Thoracic aorta (tissue), 2 donors: ENCODE measurements at regions not wholly inside any gene's neighbourhood (a gene's known extent, or its start where the extent isn't known, plus 50 kb on each side); places are given as distances from the start of the nearest gene placed in this dataset.

Experiments
- ATAC-seq: fragments of 150-250 bp; one replicate; pipeline ENCODE4 v1.8.0; 2017; ENCODE audit warnings: low read depth; ENCODE audit not compliant: insufficient number of reproducible peaks, low FRiP score
- DNase-seq: peaks from one replicate; pipeline ENCODE4 v3.0.0-alpha.2; 2020; ENCODE audit warnings: low spot score
- H3K27ac ChIP-seq, 2 donors: fragments of 200-600 bp; sonication (generic); 1 replicate in 1 of 2; 2 replicates in 1 of 2; pipeline ENCODE4 v1.5.1; 2016; ENCODE audit warnings: mild to moderate bottlenecking in 2 of 2, moderate library complexity in 2 of 2
- H3K27me3 ChIP-seq: fragments of 200-600 bp; sonication (generic); replicated peaks from 2 replicates; pipeline ENCODE4 v1.6.0; 2016; ENCODE audit warnings: mild to moderate bottlenecking; ENCODE audit not compliant: insufficient read depth
- H3K36me3 ChIP-seq: fragments of 200-600 bp; sonication (generic); one replicate; pipeline ENCODE4 v1.5.1; 2016
- H3K4me1 ChIP-seq, 2 donors: fragments of 200-600 bp; sonication (generic); 1 replicate in 1 of 2; 2 replicates in 1 of 2; pipeline versions ENCODE4 v1.5.1 to v1.6.0; 2016; ENCODE audit warnings: low read depth in 2 of 2, mild to moderate bottlenecking in 1 of 2; ENCODE audit not compliant: control insufficient read depth in 1 of 2
- H3K4me3 ChIP-seq: fragments of 200-600 bp; sonication (generic); 2 replicates; pipeline ENCODE4 v1.5.1; 2016; ENCODE audit warnings: mild to moderate bottlenecking
- H3K9me3 ChIP-seq: fragments of 200-600 bp; sonication (generic); 2 replicates; pipeline ENCODE4 v1.5.1; 2016
- TF ChIP-seq, protein P1 (sequence below): fragments of 200-600 bp; sonication (generic); IDR thresholded peaks from one replicate; pipeline ENCODE4 v1.5.1; 2019; ENCODE audit warnings: antibody characterized with exemption

DNA sequence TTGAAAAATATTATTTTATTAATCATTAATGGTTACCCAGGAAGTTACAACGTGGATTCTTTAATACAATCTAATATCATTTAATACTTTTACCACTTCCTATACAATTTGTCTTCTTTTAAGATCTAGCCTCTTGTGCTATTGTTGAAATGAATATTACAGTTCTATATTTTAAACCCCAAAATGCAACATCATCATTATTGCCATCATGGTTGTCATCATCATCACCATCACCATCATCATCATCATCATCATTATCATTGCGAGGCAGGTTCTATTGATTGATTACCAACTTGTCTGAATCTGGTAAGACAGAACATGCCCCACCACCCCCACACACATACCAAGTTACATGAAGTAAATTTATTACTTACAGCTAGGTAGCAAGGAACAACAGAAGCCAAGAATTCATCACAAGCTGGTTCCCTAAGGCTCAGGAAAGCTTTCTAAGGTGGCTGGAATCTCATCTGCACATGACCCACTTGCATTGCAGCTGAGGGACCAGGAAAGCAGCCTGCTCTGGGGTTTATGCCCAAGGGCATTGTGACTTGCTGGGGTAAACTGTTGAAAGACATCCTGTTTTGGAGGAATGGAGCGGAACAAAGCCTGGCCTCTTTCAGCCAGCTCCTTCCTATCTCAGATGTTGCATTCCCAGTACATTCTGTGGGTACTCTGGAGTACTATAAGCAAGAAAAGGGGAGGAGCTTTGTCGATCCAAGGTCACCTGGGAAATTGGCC is 418.1 kb downstream of the PRR16 start:
- DNase-seq (no peak), ATAC-seq (no peak)
- H3K27me3 ChIP-seq, result no peaks in the 10 kb centered on the region
- H3K4me3 ChIP-seq, result no peak overlapping the region
- TF ChIP-seq, protein P1, sequence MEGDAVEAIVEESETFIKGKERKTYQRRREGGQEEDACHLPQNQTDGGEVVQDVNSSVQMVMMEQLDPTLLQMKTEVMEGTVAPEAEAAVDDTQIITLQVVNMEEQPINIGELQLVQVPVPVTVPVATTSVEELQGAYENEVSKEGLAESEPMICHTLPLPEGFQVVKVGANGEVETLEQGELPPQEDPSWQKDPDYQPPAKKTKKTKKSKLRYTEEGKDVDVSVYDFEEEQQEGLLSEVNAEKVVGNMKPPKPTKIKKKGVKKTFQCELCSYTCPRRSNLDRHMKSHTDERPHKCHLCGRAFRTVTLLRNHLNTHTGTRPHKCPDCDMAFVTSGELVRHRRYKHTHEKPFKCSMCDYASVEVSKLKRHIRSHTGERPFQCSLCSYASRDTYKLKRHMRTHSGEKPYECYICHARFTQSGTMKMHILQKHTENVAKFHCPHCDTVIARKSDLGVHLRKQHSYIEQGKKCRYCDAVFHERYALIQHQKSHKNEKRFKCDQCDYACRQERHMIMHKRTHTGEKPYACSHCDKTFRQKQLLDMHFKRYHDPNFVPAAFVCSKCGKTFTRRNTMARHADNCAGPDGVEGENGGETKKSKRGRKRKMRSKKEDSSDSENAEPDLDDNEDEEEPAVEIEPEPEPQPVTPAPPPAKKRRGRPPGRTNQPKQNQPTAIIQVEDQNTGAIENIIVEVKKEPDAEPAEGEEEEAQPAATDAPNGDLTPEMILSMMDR, result no peak
- H3K9me3 ChIP-seq, result no peaks in the 10 kb centered on the region
- H3K27ac ChIP-seq, result no peak overlapping the region
- H3K4me1 ChIP-seq, result no peaks in the 10 kb centered on the region
- no peaks in the 10 kb centered on the region for H3K36me3 ChIP-seq

GRCh38 chr5:120886351-120886860 is 422.3 kb downstream of the PRR16 start:
- Histone ChIP-seq H3K9me3 (no peaks in the 10 kb centered on the region), H3K4me3 (no peak overlapping the region), H3K36me3 (no peaks in the 10 kb centered on the region), H3K27me3 (no peaks in the 10 kb centered on the region), H3K4me1 (no peaks in the 10 kb centered on the region), H3K27ac (no peak overlapping the region)
- DNase-seq (no peak), ATAC-seq (no peak)
- TF ChIP-seq, protein P1, result no peak

DNA sequence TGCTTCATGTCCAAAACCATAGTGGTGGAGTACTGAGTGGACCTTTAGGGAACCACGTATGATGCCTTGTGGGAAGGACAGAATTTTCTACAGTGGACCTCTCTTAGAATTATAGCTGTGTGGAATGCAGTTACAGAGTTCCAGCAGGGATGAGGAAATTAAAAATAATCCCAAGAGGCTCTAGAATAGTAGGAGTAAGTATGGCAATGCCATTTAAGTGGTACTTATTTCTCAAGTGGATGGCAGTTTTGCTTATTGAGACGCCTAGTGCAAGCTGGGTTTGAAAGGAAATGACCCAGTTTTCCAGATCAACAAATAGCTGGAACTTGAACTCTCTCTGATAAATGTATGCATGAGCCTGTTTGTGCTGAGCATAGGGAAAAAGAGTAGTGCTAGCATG is 431.6 kb downstream of the PRR16 start:
- ATAC-seq, result no peak

DNA sequence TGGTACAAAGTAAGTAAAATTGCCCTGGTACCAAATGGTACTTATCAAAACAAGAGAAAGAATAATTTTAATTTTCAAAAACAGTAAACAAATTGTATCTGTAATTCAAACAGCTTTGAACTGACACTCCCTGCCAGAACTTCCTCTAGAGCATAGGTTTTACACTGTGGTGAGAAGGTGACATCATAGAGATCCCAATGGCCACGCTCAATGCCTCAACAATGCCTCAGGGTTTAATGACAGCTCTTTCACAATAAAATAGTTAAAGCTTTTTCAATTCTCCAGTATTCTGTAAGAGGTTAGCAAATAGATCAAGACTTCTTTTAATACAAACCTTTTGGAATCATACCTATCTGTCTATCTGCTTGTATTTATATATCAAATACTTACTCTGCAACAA is 437.1 kb downstream of the PRR16 start:
- Histone ChIP-seq H3K4me3 (no peak overlapping the region), H3K9me3 (no peaks in the 10 kb centered on the region), H3K36me3 (no peaks in the 10 kb centered on the region), H3K27me3 (no peaks in the 10 kb centered on the region), H3K27ac (no peak overlapping the region), H3K4me1 (no peaks in the 10 kb centered on the region)
- DNase-seq (no peak), ATAC-seq (no peak)
- TF ChIP-seq, protein P1, result no peak

More for the DNA sequence above, 431.6 kb downstream of the PRR16 start:
- H3K36me3 ChIP-seq, result no peaks in the 10 kb centered on the region
- H3K27ac ChIP-seq, result no peak overlapping the region
- H3K4me3 ChIP-seq, result no peak overlapping the region
- H3K27me3 ChIP-seq, result no peaks in the 10 kb centered on the region
- TF ChIP-seq, protein P1, result no peak
- H3K9me3 ChIP-seq, result no peaks in the 10 kb centered on the region
- DNase-seq, result no peak
- H3K4me1 ChIP-seq, result no peaks in the 10 kb centered on the region

- TF ChIP-seq, protein P1, result no peak
- ATAC-seq (no peak), DNase-seq (no peak)
- H3K27ac ChIP-seq, result no peak overlapping the region
- no peaks in the 10 kb centered on the region for H3K36me3 ChIP-seq
- no peaks in the 10 kb centered on the region for H3K9me3 ChIP-seq
- H3K27me3 ChIP-seq, result no peaks in the 10 kb centered on the region
- H3K4me1 ChIP-seq, result no peaks in the 10 kb centered on the region
- no peak overlapping the region for H3K4me3 ChIP-seq
Measured at GRCh38 chr5:120907953-120908352, 443.9 kb downstream of the PRR16 start.
